IPS-18a (cell line): ENCODE measurements at regions not wholly inside any gene's neighbourhood (a gene's known extent, or its start where the extent isn't known, plus 50 kb on each side); places are given as distances from the start of the nearest gene placed in this dataset.

ENCODE experiments used
- H3K27ac ChIP-seq: one replicate; pipeline ENCODE4 v1.5.1; 2013; ENCODE audit warnings: low read length
- H3K27me3 ChIP-seq: one replicate; pipeline ENCODE4 v1.6.1; 2013; ENCODE audit warnings: mild to moderate bottlenecking, low read length; ENCODE audit not compliant: control insufficient read depth, insufficient read depth
- H3K36me3 ChIP-seq: one replicate; pipeline ENCODE4 v1.6.1; 2013; ENCODE audit warnings: low read depth, low read length; ENCODE audit not compliant: control insufficient read depth
- H3K4me1 ChIP-seq: one replicate; pipeline ENCODE4 v1.6.1; 2013; ENCODE audit warnings: low read depth, low read length; ENCODE audit not compliant: control insufficient read depth
- H3K4me3 ChIP-seq: one replicate; pipeline ENCODE4 v1.5.1; 2013; ENCODE audit warnings: low read length
- H3K9ac ChIP-seq: one replicate; pipeline ENCODE4 v1.6.1; 2013; ENCODE audit warnings: mild to moderate bottlenecking, low read length, moderate library complexity
- H3K9me3 ChIP-seq: one replicate; pipeline ENCODE4 v1.6.1; 2013; ENCODE audit warnings: low read depth, low read length; ENCODE audit not compliant: control insufficient read depth

- Histone ChIP-seq H3K27ac (no peak overlapping the region), H3K9me3 (no peaks in the 10 kb centered on the region), H3K9ac (no peak overlapping the region), H3K4me1 (no peaks in the 10 kb centered on the region), H3K27me3 (no peaks in the 10 kb centered on the region), H3K4me3 (no peak overlapping the region), H3K36me3 (no peaks in the 10 kb centered on the region)
Measured at GRCh38 chr11:15772547-15772946, 583.8 kb downstream of the SOX6 start.

GRCh38 chr11:15772981-15773380, 583.4 kb downstream of the SOX6 start:
- H3K9ac ChIP-seq: no peak overlapping the region
- H3K4me3 ChIP-seq: no peak overlapping the region
- H3K9me3 ChIP-seq: no peaks in the 10 kb centered on the region
- H3K27ac ChIP-seq: no peak overlapping the region
- no peaks in the 10 kb centered on the region for H3K36me3 ChIP-seq
- no peaks in the 10 kb centered on the region for H3K4me1 ChIP-seq
- H3K27me3 ChIP-seq: no peaks in the 10 kb centered on the region

GRCh38 chr11:15773476-15774387, 582.6 kb downstream of the SOX6 start:
- Histone ChIP-seq H3K4me1 (no peaks in the 10 kb centered on the region), H3K9ac (no peak overlapping the region)

GRCh38 chr11:15774388-15774939, 581.9 kb downstream of the SOX6 start:
- H3K9me3 ChIP-seq: no peaks in the 10 kb centered on the region
- H3K36me3 ChIP-seq: no peaks in the 10 kb centered on the region
- H3K4me3 ChIP-seq: no peak overlapping the region
- H3K27ac ChIP-seq: no peak overlapping the region
- no peaks in the 10 kb centered on the region for H3K4me1 ChIP-seq
- H3K27me3 ChIP-seq: no peaks in the 10 kb centered on the region
- H3K9ac ChIP-seq: no peak overlapping the region

More at GRCh38 chr11:15773476-15774387, 582.6 kb downstream of the SOX6 start:
- Histone ChIP-seq H3K4me3 (no peak overlapping the region), H3K27ac (no peak overlapping the region), H3K27me3 (no peaks in the 10 kb centered on the region), H3K36me3 (no peaks in the 10 kb centered on the region), H3K9me3 (no peaks in the 10 kb centered on the region)

- Histone ChIP-seq H3K9ac (no peak overlapping the region), H3K27me3 (no peaks in the 10 kb centered on the region), H3K36me3 (no peaks in the 10 kb centered on the region), H3K9me3 (no peaks in the 10 kb centered on the region), H3K4me3 (no peak overlapping the region), H3K27ac (no peak overlapping the region), H3K4me1 (no peaks in the 10 kb centered on the region)
Measured at GRCh38 chr11:15775015-15775541, 581.3 kb downstream of the SOX6 start.

GRCh38 chr11:15775797-15776196, 580.5 kb downstream of the SOX6 start:
- H3K27me3 ChIP-seq: no peaks in the 10 kb centered on the region
- no peaks in the 10 kb centered on the region for H3K9me3 ChIP-seq
- H3K4me3 ChIP-seq: no peak overlapping the region

GRCh38 chr11:15776366-15776765, 580.0 kb downstream of the SOX6 start:
- H3K27ac ChIP-seq: no peak overlapping the region
- no peaks in the 10 kb centered on the region for H3K4me1 ChIP-seq
- H3K9ac ChIP-seq: no peak overlapping the region
- H3K4me3 ChIP-seq: no peak overlapping the region
- H3K36me3 ChIP-seq: no peaks in the 10 kb centered on the region
- H3K27me3 ChIP-seq: no peaks in the 10 kb centered on the region
- H3K9me3 ChIP-seq: no peaks in the 10 kb centered on the region

More at GRCh38 chr11:15775797-15776196, 580.5 kb downstream of the SOX6 start:
- Histone ChIP-seq H3K27ac (no peak overlapping the region), H3K9ac (no peak overlapping the region), H3K4me1 (no peaks in the 10 kb centered on the region), H3K36me3 (no peaks in the 10 kb centered on the region)

GRCh38 chr11:15779518-15779917, 576.8 kb downstream of the SOX6 start:
- Histone ChIP-seq H3K27me3 (no peaks in the 10 kb centered on the region), H3K9me3 (no peaks in the 10 kb centered on the region), H3K4me3 (no peak overlapping the region), H3K4me1 (peaks cover 3% of the 10 kb centered on the region), H3K36me3 (no peaks in the 10 kb centered on the region), H3K27ac (no peak overlapping the region), H3K9ac (no peak overlapping the region)

- no peaks in the 10 kb centered on the region for H3K27me3 ChIP-seq
- H3K9me3 ChIP-seq: no peaks in the 10 kb centered on the region
- no peaks in the 10 kb centered on the region for H3K36me3 ChIP-seq
- no peak overlapping the region for H3K27ac ChIP-seq
- peaks cover 3% of the 10 kb centered on the region for H3K4me1 ChIP-seq
- H3K9ac ChIP-seq: no peak overlapping the region
- H3K4me3 ChIP-seq: no peak overlapping the region
Measured at GRCh38 chr11:15780382-15780781, 576.0 kb downstream of the SOX6 start.

- Histone ChIP-seq H3K27me3 (no peaks in the 10 kb centered on the region), H3K4me1 (peaks cover 3% of the 10 kb centered on the region), H3K9ac (no peak overlapping the region), H3K36me3 (no peaks in the 10 kb centered on the region), H3K4me3 (no peak overlapping the region), H3K9me3 (no peaks in the 10 kb centered on the region), H3K27ac (no peak overlapping the region)
Measured at GRCh38 chr11:15780837-15781236, 575.5 kb downstream of the SOX6 start.

GRCh38 chr11:15783619-15784018, 572.7 kb downstream of the SOX6 start:
- Histone ChIP-seq H3K27ac (no peak overlapping the region), H3K4me1 (peaks cover 3% of the 10 kb centered on the region), H3K4me3 (no peak overlapping the region), H3K9me3 (no peaks in the 10 kb centered on the region), H3K9ac (no peak overlapping the region), H3K36me3 (no peaks in the 10 kb centered on the region), H3K27me3 (no peaks in the 10 kb centered on the region)
